Activated naive CD8-positive, alpha-beta T cell treated with anti-CD3 and anti-CD28 coated beads, Interleukin-2, amount 50 U/mL, for 24 hours (primary cell): ENCODE measurements at regions not wholly inside any gene's neighbourhood (a gene's known extent, or its start where the extent isn't known, plus 50 kb on each side); places are given as distances from the start of the nearest gene placed in this dataset.
"Not testable (repeated sequence)": the region's sequence is repeated elsewhere in the genome, so short reads cannot be mapped to it uniquely, and the experiment has no call there.

Experiments used
- ATAC-seq: fragments of 150-1000 bp; cut with Tn5 transposase; one replicate; pipeline ENCODE4 v1.10.0; 2021
- DNase-seq: peaks from one replicate; pipeline ENCODE4 v3.0.0; 2021
- H3K27ac Mint-ChIP-seq: one replicate; pipeline ENCODE4 v1.8.0; 2021; ENCODE audit warnings: mild to moderate bottlenecking, mixed read lengths
- H3K27me3 Mint-ChIP-seq: one replicate; pipeline ENCODE4 v1.8.0; 2021; ENCODE audit warnings: mixed read lengths
- H3K36me3 Mint-ChIP-seq: one replicate; pipeline ENCODE4 v1.8.0; 2021; ENCODE audit warnings: low read depth, mixed read lengths
- H3K4me1 Mint-ChIP-seq: one replicate; pipeline ENCODE4 v1.8.0; 2021; ENCODE audit warnings: mixed read lengths
- H3K4me3 Mint-ChIP-seq: one replicate; pipeline ENCODE4 v1.8.0; 2021; ENCODE audit warnings: mild to moderate bottlenecking, moderate library complexity, mixed read lengths
- H3K9me3 Mint-ChIP-seq: one replicate; pipeline ENCODE4 v1.8.0; 2021; ENCODE audit warnings: mixed read lengths

DNA sequence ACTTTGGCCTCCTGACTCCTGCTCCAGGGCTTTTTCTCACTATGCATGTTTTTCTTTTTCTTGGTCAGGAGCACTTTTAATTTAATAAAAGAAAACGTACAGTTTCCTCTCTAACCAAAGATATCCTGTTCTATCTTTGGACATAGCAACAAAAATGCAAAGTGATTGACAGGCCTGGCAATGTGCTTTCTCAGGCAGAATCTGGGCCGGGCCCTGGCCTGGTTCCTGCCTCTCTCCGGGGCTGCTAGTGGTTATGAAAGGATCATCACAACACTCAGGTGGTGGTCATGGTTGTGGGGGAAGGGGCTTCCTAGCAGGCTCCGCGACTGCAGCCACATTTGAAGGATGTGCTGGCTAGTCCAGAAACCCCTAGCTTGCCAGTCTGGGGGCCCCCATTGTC lies 85.8 kb upstream of the USP24 start:
- no peak for ATAC-seq

DNA sequence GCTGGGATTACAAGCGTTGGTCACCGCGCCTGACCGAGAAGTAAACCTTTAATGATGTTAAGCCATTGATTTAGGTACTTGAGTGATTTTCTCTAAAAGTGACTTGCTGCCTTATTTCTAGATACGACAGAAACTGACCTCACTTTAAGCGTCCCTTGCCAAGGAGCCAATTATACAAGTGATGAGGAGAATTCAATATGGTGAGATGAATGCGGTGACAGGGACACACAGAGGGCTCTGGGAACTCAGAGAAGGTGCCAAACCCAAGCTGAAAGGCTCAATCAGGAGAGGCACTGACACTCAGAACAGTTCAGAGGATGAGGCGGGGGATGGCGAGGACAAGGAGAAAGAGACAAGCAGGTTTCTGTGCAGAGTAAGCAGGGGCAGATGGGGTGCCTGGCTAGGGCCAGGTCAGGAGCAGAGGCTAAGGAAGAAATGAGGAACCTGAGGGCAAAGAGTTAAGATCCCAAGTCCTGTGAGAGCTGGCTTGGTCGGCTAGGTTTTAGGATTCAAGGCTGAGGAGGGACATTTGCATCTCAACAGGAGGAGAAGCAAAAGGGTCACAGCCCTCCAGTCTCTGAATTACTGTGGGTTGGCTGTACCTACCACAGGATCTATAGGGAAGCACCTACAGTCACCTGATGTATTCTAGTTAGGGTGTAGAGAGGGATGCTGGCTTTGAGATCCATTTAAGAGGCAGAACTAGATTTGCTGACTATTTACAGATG lies 83.2 kb upstream of the USP24 start:
- Mint-ChIP-seq H3K4me3 (no peak overlapping the region), H3K36me3 (no peaks in the 10 kb centered on the region), H3K27me3 (peaks cover 15% of the 10 kb centered on the region), H3K9me3 (peaks cover 4% of the 10 kb centered on the region), H3K4me1 (no peaks in the 10 kb centered on the region), H3K27ac (no peak overlapping the region)
- DNase-seq (no peak), ATAC-seq (no peak)

More for the DNA sequence above, 85.8 kb upstream of the USP24 start:
- H3K27ac Mint-ChIP-seq = no peak overlapping the region
- peaks cover 18% of the 10 kb centered on the region for H3K27me3 Mint-ChIP-seq
- DNase-seq = no peak
- H3K4me3 Mint-ChIP-seq = no peak overlapping the region
- peaks cover 4% of the 10 kb centered on the region for H3K9me3 Mint-ChIP-seq
- no peaks in the 10 kb centered on the region for H3K4me1 Mint-ChIP-seq
- no peaks in the 10 kb centered on the region for H3K36me3 Mint-ChIP-seq

DNA sequence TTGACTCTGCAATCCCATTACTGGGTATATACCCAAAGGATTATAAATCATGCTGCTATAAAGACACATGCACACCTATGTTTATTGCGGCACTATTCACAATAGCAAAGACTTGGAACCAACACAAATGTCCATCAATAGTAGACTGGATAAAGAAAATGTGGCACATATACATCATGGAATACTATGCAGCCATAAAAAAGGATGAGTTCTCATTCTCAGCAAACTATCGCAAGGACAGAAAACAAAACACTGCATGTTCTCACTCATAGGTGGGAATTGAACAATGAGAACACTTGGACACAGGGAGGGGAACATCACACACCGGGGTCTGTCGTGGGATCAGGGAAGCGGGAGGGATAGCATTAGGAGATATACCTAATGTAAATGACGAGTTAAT lies 81.1 kb upstream of the USP24 start:
- H3K27me3 Mint-ChIP-seq = peaks cover 13% of the 10 kb centered on the region
- H3K9me3 Mint-ChIP-seq, H3K27ac Mint-ChIP-seq, H3K36me3 Mint-ChIP-seq, H3K4me3 Mint-ChIP-seq, ATAC-seq, DNase-seq, H3K4me1 Mint-ChIP-seq: not testable (repeated sequence)

DNA sequence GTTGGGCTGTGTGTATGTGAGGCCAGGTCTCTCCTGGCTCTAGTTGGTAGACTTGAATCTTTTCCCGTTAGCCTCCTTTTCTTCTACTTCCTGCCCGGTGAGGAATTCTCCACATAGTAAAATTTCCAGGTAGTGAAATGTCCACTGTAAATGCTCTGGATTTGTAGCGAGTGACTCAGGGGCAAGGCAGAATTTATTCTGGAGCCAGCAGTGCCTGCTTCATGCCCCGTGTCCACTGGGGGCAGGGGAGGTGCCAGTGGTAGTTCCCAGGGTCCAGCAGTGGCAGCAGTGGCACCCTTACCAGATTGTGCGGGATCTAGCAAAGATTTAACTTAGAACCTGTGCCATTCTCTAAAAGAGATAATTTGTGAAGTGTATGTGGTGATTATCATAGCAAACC lies 74.5 kb upstream of the USP24 start:
- Mint-ChIP-seq H3K9me3 (no peaks in the 10 kb centered on the region), H3K36me3 (peaks cover 2% of the 10 kb centered on the region), H3K4me3 (no peak overlapping the region), H3K27me3 (peaks cover 5% of the 10 kb centered on the region), H3K27ac (no peak overlapping the region), H3K4me1 (peaks cover 33% of the 10 kb centered on the region)
- no peak for ATAC-seq
- no peak for DNase-seq

DNA sequence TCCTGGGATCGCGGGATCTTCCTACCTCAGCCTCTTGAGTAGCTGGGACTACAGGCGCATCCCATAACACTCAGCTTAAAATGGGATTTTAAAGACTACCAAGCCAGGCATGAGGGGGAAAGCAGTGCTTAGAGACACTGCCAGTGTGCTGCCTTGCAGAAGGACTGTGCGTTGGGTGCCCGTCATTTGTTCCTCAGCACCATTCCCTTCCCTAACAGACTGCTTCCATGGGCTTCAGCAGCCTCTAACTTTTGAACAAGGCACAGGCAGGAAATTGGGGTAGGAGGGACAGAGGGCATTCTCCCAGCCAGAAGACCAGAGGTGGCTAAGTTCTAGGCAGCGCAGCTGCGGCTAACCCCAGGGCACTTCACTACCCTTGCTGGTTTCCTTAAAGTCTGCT lies 73.9 kb upstream of the USP24 start:
- DNase-seq = no peak
- Mint-ChIP-seq H3K9me3 (no peaks in the 10 kb centered on the region), H3K27me3 (peaks cover under 1% of the 10 kb centered on the region), H3K4me1 (peaks cover 33% of the 10 kb centered on the region), H3K4me3 (no peak overlapping the region), H3K36me3 (peaks cover 2% of the 10 kb centered on the region), H3K27ac (no peak overlapping the region)
- ATAC-seq = no peak

DNA sequence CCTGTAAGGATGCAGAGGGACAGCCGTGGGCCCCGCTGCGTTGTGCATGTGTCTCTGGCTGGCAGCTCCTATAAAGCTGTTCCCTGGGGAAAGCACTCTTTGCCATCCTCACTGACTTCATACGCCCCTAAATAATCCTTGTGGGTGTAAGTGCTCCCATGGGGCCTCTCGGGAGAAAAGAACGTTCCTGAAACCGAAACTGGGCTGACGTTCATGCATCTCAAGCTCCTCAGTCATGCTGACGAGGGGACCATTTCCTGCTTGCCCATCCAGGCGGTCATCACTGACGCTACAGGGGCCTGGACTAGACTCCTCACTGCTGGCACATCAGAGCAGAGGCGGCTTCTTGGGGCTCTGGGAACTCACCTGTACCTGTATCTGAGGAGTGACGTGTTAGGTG lies 73.1 kb upstream of the USP24 start:
- Mint-ChIP-seq H3K4me1 (peaks cover 33% of the 10 kb centered on the region), H3K36me3 (peaks cover 2% of the 10 kb centered on the region), H3K9me3 (no peaks in the 10 kb centered on the region), H3K4me3 (no peak overlapping the region), H3K27me3 (no peaks in the 10 kb centered on the region), H3K27ac (no peak overlapping the region)
- ATAC-seq (no peak), DNase-seq (no peak)

DNA sequence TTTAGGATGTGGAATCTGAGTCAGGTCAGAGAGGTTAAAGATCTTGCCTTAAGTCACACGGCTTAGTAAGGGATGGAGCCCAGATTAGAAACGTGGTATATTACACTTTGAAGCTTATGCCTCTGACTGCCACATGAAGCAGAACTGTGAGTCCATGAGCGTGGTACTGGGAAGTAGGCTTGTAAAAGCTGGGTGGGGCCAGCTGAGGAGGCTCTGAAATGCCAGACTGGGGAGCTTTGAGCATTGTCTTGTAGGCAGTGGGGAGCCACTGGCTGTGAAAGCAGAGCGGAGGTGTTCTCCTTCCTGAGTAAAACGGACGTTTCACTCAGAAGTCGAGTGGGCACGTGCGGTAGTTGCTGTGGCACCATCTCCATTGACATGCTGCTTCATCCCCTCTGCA lies 72.6 kb upstream of the USP24 start:
- DNase-seq (no peak), ATAC-seq (peak; percentile 49)
- H3K27ac Mint-ChIP-seq = peak overlapping the region; percentile 93
- peak overlapping the region; percentile 37 for H3K4me3 Mint-ChIP-seq
- H3K36me3 Mint-ChIP-seq = peaks cover 2% of the 10 kb centered on the region
- no peaks in the 10 kb centered on the region for H3K9me3 Mint-ChIP-seq
- no peaks in the 10 kb centered on the region for H3K27me3 Mint-ChIP-seq
- peaks cover 33% of the 10 kb centered on the region for H3K4me1 Mint-ChIP-seq

DNA sequence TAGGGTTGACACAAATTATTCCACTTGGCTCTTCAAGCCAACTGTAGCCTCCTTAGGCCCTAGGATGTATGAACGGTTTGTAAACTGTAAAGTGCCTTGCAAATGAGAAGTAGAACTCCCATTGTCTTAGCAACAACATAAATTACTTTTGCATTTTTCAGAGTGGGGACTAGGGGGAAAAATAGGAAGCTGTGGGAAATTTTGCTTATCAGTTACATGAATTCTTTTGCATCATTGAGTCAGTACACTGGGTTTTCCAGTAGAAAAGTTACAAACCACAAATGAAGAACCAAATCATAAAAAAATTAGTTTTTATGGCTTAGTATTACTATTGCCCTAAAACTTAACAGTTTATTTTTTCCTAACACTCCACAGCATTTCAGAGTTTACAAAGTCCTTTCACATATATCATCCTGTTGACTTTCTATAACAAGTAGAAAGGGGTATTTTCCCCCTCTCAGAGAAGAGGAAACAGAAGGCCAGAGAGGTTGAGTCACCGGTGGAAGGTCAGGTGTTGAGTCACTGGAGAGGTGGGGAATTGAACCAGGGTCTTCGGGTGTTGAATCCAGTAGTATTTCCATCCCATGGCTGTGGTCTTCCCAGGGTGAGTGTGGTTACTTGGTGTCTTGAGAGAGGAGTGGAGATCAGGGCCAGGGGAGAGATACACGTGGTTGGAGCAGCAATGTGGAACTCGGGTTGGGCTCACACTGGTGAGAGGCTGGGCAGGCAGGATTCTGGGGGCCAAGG lies 71.9 kb upstream of the USP24 start:
- no peaks in the 10 kb centered on the region for H3K27me3 Mint-ChIP-seq
- peaks cover 2% of the 10 kb centered on the region for H3K36me3 Mint-ChIP-seq
- peak overlapping the region; percentile 37 for H3K4me3 Mint-ChIP-seq
- peak; percentile 88 for ATAC-seq
- H3K27ac Mint-ChIP-seq = peak overlapping the region; percentile 93
- peak; percentile 60 for DNase-seq
- no peaks in the 10 kb centered on the region for H3K9me3 Mint-ChIP-seq
- H3K4me1 Mint-ChIP-seq = peaks cover 33% of the 10 kb centered on the region

DNA sequence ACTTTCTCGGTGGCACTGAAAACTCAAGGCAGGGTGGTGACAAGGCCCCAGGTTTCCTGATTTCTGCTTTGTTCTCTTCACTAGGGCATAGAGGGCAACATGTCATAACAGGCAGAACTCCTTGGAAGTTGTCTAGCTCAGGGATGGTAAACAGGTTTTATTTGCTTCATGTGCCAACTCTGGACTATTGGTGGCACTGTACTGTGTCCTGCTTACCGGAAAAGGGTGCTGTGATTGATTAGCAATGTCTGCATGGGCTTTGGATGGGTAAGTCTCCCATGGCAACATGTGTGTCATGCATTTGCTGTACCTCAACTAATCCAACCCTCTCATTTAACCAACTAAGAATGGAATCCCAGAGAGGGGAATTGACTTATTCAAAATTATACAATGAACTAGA lies 70.7 kb upstream of the USP24 start:
- DNase-seq = no peak
- no peaks in the 10 kb centered on the region for H3K9me3 Mint-ChIP-seq
- peaks cover 2% of the 10 kb centered on the region for H3K36me3 Mint-ChIP-seq
- no peaks in the 10 kb centered on the region for H3K27me3 Mint-ChIP-seq
- H3K4me3 Mint-ChIP-seq = no peak overlapping the region
- peaks cover 33% of the 10 kb centered on the region for H3K4me1 Mint-ChIP-seq
- H3K27ac Mint-ChIP-seq = no peak overlapping the region
- no peak for ATAC-seq

DNA sequence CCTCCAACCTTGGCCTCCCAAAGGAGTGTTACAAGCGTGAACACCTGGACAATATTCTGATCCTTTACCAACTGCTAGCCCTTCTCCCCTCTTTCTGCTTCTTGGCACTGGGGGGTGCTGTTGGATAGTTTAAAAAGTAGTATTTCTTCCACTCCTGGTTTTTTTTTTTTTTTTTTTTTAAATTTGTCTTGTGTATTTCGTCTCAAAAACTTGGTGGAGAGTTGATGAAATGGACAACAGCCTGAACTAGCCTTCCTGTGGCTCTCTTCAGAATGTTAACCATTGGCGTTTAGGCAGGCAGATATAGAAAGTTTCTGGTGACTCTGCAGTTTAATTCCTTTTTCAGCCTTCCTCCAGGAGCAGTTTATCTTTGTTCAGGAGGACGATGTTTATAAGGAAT lies 69.7 kb upstream of the USP24 start:
- peaks cover 2% of the 10 kb centered on the region for H3K36me3 Mint-ChIP-seq
- DNase-seq = peak; percentile 27
- no peak overlapping the region for H3K27ac Mint-ChIP-seq
- ATAC-seq = no peak
- H3K9me3 Mint-ChIP-seq = no peaks in the 10 kb centered on the region
- peaks cover 33% of the 10 kb centered on the region for H3K4me1 Mint-ChIP-seq
- no peaks in the 10 kb centered on the region for H3K27me3 Mint-ChIP-seq
- no peak overlapping the region for H3K4me3 Mint-ChIP-seq

DNA sequence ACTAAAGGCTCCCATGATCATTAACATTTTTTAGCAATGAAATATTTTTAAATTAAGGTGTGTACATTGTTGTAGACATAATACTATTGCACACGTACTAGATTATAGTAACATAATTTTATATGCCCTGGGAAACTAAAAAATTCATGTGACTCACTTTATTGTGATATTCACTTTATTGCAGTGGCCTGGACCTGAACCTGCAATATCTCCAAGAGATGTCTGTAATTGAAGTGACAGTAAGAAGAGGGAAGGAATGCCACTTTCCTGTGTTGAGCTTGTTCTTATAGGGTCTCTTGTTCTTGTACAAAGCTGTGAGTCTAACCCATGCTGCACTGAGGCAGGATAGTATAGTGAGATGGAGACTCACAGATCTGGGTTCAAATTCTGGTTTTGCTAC lies 66.9 kb upstream of the USP24 start:
- H3K27ac Mint-ChIP-seq = no peak overlapping the region
- H3K9me3 Mint-ChIP-seq = no peaks in the 10 kb centered on the region
- H3K4me1 Mint-ChIP-seq = peaks cover 30% of the 10 kb centered on the region
- H3K36me3 Mint-ChIP-seq = no peaks in the 10 kb centered on the region
- no peaks in the 10 kb centered on the region for H3K27me3 Mint-ChIP-seq
- H3K4me3 Mint-ChIP-seq = no peak overlapping the region
- ATAC-seq (no peak), DNase-seq (no peak)

DNA sequence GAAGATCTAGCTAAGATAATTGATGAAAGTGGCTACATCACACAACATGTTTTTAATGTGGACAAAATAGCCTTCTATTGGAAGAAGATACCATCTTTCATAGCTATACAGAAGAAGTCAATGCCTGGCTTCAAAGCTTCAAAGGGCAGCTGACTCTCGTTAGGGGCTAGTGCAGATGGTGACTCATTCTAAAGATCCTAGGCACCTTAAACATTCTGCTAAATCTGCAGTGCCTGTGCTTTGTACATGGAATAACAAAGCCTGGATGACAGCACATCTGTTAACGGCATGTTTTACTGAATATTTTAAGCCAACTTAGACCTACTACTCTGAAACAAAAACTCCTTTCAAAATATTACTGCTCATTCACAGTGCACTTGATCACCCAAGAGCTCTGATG lies 65.6 kb upstream of the USP24 start:
- no peaks in the 10 kb centered on the region for H3K9me3 Mint-ChIP-seq
- ATAC-seq = no peak
- no peaks in the 10 kb centered on the region for H3K27me3 Mint-ChIP-seq
- H3K36me3 Mint-ChIP-seq = no peaks in the 10 kb centered on the region
- H3K27ac Mint-ChIP-seq = no peak overlapping the region
- DNase-seq = no peak
- H3K4me1 Mint-ChIP-seq = peaks cover 30% of the 10 kb centered on the region
- H3K4me3 Mint-ChIP-seq = no peak overlapping the region

DNA sequence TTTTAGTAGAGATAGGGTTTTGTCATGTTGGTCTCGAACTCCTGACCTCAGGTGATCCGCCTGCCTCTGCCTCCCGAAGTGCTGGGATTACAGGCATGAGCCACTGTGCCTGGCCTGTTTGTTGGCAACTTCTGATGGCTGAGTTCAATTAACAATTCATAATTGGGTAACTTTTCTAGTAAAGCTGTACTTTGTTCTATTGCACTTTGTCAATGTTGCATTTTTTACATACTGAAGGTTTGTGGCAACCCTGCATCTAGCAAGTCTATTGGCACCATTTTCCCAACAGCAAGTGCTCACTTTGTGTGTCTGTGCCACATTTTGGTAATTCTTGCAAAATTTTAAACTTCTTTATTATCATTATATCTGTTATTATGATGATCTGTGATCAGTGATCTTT lies 64.5 kb upstream of the USP24 start:
- ATAC-seq = no peak
- no peaks in the 10 kb centered on the region for H3K36me3 Mint-ChIP-seq
- H3K9me3 Mint-ChIP-seq = no peaks in the 10 kb centered on the region
- peaks cover 30% of the 10 kb centered on the region for H3K4me1 Mint-ChIP-seq
- H3K27ac Mint-ChIP-seq = no peak overlapping the region
- no peak overlapping the region for H3K4me3 Mint-ChIP-seq
- DNase-seq = no peak
- no peaks in the 10 kb centered on the region for H3K27me3 Mint-ChIP-seq

DNA sequence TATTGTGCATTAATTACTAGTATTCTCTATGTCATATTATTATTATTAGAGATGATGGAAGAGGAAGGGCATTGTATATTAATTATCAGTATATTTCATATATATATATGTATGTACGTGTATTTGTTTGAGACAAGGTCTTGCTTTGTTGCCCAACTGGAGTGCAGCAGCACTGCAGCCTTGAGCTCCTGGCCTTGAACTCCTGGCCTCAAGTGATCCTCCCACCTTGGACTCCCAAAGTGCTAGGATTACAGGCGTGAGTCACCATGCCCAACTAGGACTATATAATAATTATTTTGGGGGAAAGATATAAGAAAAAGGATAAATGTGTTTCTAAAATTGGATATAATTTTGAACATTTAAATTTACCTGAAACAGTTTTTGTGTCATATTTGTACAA lies 63.2 kb upstream of the USP24 start:
- H3K4me1 Mint-ChIP-seq = peaks cover 35% of the 10 kb centered on the region
- no peaks in the 10 kb centered on the region for H3K27me3 Mint-ChIP-seq
- no peaks in the 10 kb centered on the region for H3K36me3 Mint-ChIP-seq
- no peak for ATAC-seq
- H3K9me3 Mint-ChIP-seq = no peaks in the 10 kb centered on the region
- H3K4me3 Mint-ChIP-seq = no peak overlapping the region
- no peak overlapping the region for H3K27ac Mint-ChIP-seq
- DNase-seq = no peak

DNA sequence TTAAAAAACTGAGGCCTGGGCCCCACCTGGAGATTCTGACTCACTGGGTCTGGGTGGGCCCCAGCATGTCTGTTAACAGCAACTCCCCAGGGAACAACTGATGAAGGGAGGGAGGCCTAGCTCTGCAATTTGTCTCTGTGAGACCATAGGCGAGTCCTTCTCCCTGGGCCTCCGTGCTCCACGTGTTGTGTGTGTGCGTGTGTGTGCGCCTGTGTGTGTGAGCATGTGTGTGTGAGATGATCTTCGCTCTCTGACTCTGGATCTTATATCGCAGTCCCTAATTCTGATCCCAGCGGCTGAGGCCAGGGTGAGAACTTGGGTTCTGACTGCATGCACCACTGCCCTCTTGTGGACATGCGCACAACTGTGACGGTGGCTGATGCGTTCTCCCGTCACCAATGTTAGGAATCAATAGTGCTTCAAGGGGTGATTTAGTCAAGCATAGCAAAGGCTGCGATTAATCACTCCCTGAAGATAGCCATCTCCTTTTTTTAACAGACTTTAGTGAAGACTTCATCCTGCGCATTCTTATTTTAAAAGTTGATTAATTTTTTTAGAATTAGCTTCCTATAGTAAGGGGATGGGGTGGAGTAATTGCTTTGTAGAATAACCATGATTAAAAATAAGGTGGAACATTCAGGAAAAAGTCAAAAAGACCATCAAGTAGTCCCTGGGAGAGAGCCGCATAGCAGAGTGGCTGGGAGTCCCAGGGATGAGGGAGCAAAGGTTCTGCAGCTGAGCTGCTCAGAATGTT lies 62.4 kb upstream of the USP24 start:
- no peaks in the 10 kb centered on the region for H3K27me3 Mint-ChIP-seq
- H3K4me1 Mint-ChIP-seq = peaks cover 43% of the 10 kb centered on the region
- ATAC-seq (peak; percentile 90), DNase-seq (peak; percentile 86)
- H3K36me3 Mint-ChIP-seq = no peaks in the 10 kb centered on the region
- H3K27ac Mint-ChIP-seq = peak overlapping the region; percentile 87
- H3K4me3 Mint-ChIP-seq = peak overlapping the region; percentile 28
- no peaks in the 10 kb centered on the region for H3K9me3 Mint-ChIP-seq
